Fibroblast of pulmonary artery (primary cell): ENCODE measurements at regions not wholly inside any gene's neighbourhood (a gene's known extent, or its start where the extent isn't known, plus 50 kb on each side); places are given as distances from the start of the nearest gene placed in this dataset.

ENCODE experiments used
- DNase-seq: peaks from one replicate; pipeline ENCODE4 v3.0.0-alpha.2; 2010; ENCODE audit warnings: low read depth
- H3K4me3 ChIP-seq: replicated peaks from 2 replicates; pipeline ENCODE4 v1.5.1; 2011; ENCODE audit warnings: low read depth, mild to moderate bottlenecking, control low read depth, low read length, moderate library complexity
- TF ChIP-seq, protein P1 (sequence below): IDR thresholded peaks from 2 replicates; pipeline ENCODE4 v1.5.1; 2011; ENCODE audit warnings: mild to moderate bottlenecking, control low read depth, low read length, inconsistent platforms; ENCODE audit errors: missing control alignments

DNA sequence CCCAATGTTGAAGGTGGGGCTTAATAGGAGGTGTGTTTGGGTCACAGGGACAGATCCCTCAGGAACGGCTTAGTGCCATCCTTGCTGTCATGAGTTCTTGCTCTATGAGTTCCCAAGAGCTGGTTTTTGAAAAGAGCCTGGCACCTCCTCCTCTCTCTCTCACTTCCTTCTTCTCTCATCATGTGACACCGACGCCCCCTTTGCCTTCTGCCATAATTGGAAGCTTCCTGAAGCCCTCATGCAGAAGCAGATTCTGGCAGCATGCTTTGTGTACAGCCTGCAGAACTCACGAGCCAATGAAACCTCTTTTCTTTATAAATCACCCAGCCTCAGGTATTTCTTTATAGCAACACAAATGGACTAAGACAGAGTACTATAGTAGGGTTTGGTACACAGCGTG lies 100.4 kb upstream of the SH3BP4 start:
- TF ChIP-seq, protein P1, sequence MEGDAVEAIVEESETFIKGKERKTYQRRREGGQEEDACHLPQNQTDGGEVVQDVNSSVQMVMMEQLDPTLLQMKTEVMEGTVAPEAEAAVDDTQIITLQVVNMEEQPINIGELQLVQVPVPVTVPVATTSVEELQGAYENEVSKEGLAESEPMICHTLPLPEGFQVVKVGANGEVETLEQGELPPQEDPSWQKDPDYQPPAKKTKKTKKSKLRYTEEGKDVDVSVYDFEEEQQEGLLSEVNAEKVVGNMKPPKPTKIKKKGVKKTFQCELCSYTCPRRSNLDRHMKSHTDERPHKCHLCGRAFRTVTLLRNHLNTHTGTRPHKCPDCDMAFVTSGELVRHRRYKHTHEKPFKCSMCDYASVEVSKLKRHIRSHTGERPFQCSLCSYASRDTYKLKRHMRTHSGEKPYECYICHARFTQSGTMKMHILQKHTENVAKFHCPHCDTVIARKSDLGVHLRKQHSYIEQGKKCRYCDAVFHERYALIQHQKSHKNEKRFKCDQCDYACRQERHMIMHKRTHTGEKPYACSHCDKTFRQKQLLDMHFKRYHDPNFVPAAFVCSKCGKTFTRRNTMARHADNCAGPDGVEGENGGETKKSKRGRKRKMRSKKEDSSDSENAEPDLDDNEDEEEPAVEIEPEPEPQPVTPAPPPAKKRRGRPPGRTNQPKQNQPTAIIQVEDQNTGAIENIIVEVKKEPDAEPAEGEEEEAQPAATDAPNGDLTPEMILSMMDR = no peak
- H3K4me3 ChIP-seq = no peak overlapping the region
- DNase-seq = no peak

DNA sequence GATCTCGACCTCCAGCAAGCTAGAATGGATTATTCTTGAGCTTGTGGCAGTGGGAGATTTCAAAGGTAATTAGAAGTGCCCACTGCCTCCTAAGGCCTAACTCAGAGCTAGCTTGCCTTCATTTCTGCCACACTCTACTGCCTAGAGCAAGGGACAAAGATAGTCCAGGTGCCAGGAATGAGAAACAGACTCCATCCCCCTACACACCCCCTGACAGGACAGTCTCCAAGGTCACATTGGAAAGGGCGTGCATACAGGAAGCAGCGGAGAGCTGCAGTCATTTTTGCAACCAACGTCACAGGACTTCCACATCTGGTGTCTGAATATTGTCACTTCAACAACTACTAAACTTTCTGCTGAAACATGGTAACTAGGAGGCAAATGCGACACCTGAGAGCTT lies 101.0 kb upstream of the SH3BP4 start:
- TF ChIP-seq, protein P1 = no peak
- no peak overlapping the region for H3K4me3 ChIP-seq
- no peak for DNase-seq

DNA sequence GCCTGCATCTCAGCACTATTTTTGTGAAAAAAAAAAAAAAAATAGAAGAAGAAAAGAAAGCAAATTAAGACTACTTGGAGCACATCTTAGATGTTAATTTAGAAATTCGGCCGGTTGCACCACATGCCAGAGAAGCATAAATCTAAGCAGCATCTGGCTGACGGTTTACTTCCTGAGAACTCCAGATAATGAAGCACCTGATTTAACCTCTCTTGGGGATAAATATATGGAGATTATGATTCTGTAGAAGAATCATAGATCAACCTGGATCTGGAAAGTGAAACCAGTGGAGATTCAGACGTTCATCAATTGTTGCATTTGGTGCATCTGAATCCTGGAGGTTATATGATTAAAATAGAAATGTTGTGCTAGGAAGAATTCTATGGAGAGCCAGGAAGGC lies 102.1 kb upstream of the SH3BP4 start:
- TF ChIP-seq, protein P1 = no peak
- H3K4me3 ChIP-seq = no peak overlapping the region
- DNase-seq = no peak

DNA sequence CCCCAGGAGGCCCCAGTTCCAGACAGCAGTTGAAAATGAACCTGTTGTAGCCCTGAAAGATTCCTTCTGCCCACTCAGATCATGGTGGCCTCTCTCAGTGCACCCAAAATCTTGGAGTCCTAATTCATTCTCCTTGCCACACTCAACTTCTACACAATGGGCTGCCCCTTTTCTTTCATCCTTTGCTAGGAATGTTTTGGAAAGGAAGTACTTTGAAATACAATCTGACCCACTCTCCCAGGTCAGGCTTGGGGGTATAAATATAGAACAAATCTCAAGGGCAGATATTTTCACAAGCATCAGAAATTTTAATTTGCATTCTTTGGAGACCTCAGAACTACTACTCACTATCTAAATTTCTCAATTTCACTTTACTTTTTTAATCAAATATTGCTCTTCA lies 103.2 kb upstream of the SH3BP4 start:
- no peak for DNase-seq
- TF ChIP-seq, protein P1 = no peak

DNA sequence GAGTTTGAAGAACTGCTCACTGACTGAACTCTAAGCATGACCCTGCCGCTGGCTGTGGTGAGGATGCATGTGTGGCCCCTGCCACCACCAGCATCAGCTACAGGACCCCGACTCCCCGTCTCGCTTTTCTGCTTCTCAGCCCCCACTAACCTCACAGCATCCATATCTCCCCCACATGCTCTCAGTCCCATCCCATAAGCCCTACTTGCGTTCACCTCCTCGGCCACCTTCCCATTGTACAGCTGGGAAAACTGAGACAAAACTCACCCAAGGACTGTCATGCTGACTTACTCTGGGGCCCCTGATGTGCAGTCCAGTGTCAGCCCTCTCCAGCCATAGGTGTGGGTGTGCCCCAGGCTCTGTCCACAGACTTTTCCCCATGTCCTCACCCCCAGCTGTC lies 104.2 kb upstream of the SH3BP4 start:
- DNase-seq = no peak
- TF ChIP-seq, protein P1 = no peak

More for the DNA sequence above, 103.2 kb upstream of the SH3BP4 start:
- no peak overlapping the region for H3K4me3 ChIP-seq

DNA sequence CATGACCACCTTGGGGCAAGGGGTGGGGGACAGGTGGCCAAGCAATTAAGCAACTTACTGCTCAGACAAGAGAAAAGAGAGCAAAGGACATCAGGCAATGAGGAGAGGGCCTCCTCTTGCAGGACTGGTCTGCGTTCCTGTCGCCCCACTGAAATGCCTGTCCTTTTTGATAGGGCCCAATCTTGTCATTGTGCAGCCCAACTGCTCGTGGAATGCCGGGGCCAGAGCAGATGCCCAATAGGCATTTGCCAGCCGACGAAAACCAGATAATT lies 104.5 kb upstream of the SH3BP4 start:
- DNase-seq = no peak
- TF ChIP-seq, protein P1 = no peak
- H3K4me3 ChIP-seq = no peak overlapping the region

More for the DNA sequence above, 104.2 kb upstream of the SH3BP4 start:
- no peak overlapping the region for H3K4me3 ChIP-seq

DNA sequence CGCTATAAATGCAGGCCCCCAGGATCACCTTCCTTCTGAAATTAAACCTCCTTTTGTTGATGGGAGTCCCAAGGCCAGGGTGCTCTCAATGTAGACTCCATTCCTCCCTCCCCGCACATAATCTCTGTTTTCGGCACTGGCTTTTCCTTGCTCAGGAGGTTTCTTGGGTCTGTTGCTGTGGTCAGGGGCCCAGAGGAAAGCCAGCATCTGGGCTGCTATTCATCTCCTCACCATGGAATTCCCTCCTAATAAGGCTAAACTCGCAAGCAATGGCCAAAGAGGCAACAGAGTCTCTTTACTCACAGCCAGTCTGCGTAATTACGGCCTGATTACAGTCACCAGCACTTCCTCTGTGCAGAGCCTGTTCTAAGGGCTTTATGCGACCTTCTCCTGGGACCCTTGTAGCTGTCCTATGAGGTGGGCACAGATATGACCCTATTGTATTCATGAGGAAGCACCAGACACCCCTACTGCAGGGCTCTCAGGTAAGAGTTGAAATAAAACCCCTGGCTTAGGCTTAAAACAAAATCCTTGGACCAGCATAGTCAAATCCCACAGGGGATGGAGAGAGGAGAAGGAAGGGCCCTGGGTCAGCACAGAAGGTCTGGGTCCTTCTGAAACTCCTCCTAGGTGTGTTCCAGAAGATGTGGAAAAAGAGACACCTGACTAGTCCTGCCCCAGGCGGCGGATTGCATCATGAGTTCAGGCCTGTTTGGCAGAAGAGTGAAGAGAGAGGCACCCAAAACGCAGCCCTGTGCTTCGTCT lies 105.0 kb upstream of the SH3BP4 start:
- no peak overlapping the region for H3K4me3 ChIP-seq
- TF ChIP-seq, protein P1 = no peak
- DNase-seq = no peak
